Upper lobe of right lung (tissue), 1 donor: ENCODE measurements at regions not wholly inside any gene's neighbourhood (a gene's known extent, or its start where the extent isn't known, plus 50 kb on each side); places are given as distances from the start of the nearest gene placed in this dataset.

Experiments
- ATAC-seq: fragments of 200-7000 bp; cut with Tn5 transposase; one replicate; pipeline ENCODE4 v1.9.1; 2020; ENCODE audit warnings: mild to moderate bottlenecking, moderate library complexity
- DNase-seq: peaks from one replicate; pipeline ENCODE4 v3.0.0-alpha.2; 2020
- H3K27ac ChIP-seq: fragments of 200-600 bp; one replicate; pipeline ENCODE4 v1.8.0; 2022
- H3K27me3 ChIP-seq: fragments of 200-600 bp; one replicate; pipeline ENCODE4 v1.8.0; 2022; ENCODE audit warnings: mild to moderate bottlenecking
- H3K36me3 ChIP-seq: fragments of 200-600 bp; one replicate; pipeline ENCODE4 v1.8.0; 2022
- H3K4me1 ChIP-seq: fragments of 200-600 bp; one replicate; pipeline ENCODE4 v1.8.0; 2022
- H3K4me3 ChIP-seq: fragments of 200-600 bp; one replicate; pipeline ENCODE4 v1.8.0; 2022; ENCODE audit warnings: mild to moderate bottlenecking
- H3K9me3 ChIP-seq: fragments of 200-600 bp; one replicate; pipeline ENCODE4 v1.8.0; 2022
- intact Hi-C: fragments of 100-400 bp; cut with DNase I; formaldehyde crosslinking; loops from one replicate; pipeline ENCODE4 v1.11.0; 2022
- TF ChIP-seq, protein P1 (sequence below): fragments of 200-600 bp; IDR thresholded peaks from one replicate; pipeline ENCODE4 v1.8.0; 2022; ENCODE audit warnings: antibody characterized with exemption
- donor health status: DM: no; HTN: yes; CAD: no; lungs with severe emphysema.

DNA sequence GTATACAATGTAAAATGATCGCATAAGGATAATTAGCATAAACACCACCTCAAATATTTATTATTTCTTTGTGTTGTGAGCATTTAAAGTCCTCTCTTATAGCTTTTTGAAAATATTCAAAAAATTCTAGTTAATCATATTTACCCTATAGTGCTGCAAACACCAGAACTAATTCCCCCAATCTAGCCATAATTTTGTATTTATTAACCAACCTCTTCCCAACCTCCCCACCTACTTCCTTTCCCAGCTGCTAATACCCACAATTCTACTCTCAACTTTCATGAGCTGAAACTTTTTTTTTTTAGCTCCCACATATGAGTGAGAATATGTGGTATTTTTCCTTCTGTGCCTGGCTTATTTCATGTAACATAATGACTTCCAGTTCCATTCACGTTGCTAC lies 317.8 kb upstream of the ATP10B start:
- no peaks in the 10 kb centered on the region for H3K36me3 ChIP-seq
- H3K27me3 ChIP-seq: no peaks in the 10 kb centered on the region
- ATAC-seq: no peak
- H3K4me1 ChIP-seq: no peaks in the 10 kb centered on the region
- TF ChIP-seq, protein P1, sequence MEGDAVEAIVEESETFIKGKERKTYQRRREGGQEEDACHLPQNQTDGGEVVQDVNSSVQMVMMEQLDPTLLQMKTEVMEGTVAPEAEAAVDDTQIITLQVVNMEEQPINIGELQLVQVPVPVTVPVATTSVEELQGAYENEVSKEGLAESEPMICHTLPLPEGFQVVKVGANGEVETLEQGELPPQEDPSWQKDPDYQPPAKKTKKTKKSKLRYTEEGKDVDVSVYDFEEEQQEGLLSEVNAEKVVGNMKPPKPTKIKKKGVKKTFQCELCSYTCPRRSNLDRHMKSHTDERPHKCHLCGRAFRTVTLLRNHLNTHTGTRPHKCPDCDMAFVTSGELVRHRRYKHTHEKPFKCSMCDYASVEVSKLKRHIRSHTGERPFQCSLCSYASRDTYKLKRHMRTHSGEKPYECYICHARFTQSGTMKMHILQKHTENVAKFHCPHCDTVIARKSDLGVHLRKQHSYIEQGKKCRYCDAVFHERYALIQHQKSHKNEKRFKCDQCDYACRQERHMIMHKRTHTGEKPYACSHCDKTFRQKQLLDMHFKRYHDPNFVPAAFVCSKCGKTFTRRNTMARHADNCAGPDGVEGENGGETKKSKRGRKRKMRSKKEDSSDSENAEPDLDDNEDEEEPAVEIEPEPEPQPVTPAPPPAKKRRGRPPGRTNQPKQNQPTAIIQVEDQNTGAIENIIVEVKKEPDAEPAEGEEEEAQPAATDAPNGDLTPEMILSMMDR: no peak
- intact Hi-C loops: no loop called here
- no peak overlapping the region for H3K4me3 ChIP-seq
- no peak for DNase-seq
- H3K9me3 ChIP-seq: no peaks in the 10 kb centered on the region
- H3K27ac ChIP-seq: no peak overlapping the region

DNA sequence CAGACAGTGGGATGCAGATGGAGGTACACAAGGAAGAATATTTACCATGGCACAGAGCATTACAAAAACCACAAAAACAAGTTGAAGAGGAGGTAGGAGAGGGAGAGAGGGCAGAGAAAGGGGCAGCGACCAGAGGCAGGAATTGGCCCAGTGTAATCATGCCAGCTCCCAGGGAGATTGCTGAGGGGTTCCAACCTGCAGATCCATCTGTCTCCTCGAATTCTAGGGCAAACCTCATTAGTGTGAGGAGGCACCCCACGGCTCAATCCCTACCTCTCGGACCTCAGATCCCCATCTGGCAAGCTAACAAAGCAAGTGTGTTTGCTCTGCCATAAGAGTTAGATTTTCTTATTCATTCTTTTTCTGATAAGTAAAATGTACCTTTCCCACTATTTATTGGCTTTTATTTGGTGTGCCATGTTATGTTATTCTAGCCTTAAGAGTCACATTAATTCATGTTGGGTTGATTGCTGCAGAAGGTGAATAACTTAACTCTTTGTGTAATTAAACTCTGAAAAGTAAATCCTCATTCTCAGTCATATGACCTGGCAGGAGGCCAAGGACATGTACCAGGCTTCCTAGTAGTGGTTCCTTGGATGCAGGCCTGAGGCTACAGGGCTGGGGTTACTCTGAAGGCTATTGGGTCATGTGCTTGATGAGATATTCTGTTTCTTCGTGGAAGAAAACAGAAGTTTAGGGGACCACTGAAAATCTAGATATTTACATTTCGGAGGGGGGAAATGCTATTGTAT lies 315.2 kb upstream of the ATP10B start:
- DNase-seq (no peak), ATAC-seq (no peak)
- no peaks in the 10 kb centered on the region for H3K36me3 ChIP-seq
- H3K4me1 ChIP-seq: no peaks in the 10 kb centered on the region
- TF ChIP-seq, protein P1: no peak
- H3K27ac ChIP-seq: no peak overlapping the region
- H3K9me3 ChIP-seq: no peaks in the 10 kb centered on the region
- no peaks in the 10 kb centered on the region for H3K27me3 ChIP-seq
- no peak overlapping the region for H3K4me3 ChIP-seq
- intact Hi-C loops: no loop called here

DNA sequence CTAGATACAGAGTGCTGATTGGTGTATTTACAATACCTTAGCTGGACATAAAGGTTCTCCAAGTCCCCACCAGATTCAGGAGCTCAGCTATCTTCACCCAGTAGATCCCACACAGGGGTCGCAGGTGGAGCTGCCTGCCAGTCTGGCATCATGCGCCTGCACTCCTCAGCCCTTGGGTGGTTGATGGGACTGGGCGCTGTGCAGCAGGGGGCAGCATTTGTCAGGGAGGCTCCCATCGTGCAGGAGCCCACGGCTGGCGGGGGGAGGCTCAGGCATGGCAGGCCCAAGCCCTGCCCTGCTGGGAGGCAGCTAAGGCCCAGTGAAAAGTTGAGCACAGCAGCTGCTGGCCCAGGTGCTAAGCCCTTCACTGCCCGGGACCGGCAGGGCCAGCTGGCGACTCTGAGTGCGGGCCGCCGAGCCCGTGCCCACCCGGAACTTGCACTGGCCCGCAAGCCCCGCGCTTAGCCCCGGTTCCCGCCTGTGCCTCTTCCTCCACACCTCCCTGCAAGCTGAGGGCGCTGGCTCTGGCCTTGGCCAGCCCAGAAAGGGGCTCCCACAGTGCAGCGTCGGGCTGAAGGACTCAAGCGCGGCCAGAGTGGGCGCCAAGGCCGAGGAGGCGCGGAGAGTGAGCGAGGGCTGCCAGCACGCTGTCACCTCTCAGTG lies 314.1 kb upstream of the ATP10B start:
- no peak overlapping the region for H3K4me3 ChIP-seq
- no peaks in the 10 kb centered on the region for H3K36me3 ChIP-seq
- ATAC-seq (no peak), DNase-seq (peak; percentile 57)
- no peaks in the 10 kb centered on the region for H3K27me3 ChIP-seq
- H3K27ac ChIP-seq: no peak overlapping the region
- no peaks in the 10 kb centered on the region for H3K9me3 ChIP-seq
- no peaks in the 10 kb centered on the region for H3K4me1 ChIP-seq
- TF ChIP-seq, protein P1: no peak
- intact Hi-C loops: no loop called here

GRCh38 chr5:161157925-161158324 lies 305.9 kb upstream of the ATP10B start:
- TF ChIP-seq, protein P1: no peak
- no peak overlapping the region for H3K27ac ChIP-seq
- H3K9me3 ChIP-seq: no peaks in the 10 kb centered on the region
- H3K4me3 ChIP-seq: no peak overlapping the region
- ATAC-seq (no peak), DNase-seq (no peak)
- intact Hi-C loops: no loop called here
- no peaks in the 10 kb centered on the region for H3K36me3 ChIP-seq
- H3K4me1 ChIP-seq: no peaks in the 10 kb centered on the region
- H3K27me3 ChIP-seq: no peaks in the 10 kb centered on the region

- Histone ChIP-seq H3K27me3 (no peaks in the 10 kb centered on the region), H3K27ac (no peak overlapping the region), H3K36me3 (no peaks in the 10 kb centered on the region), H3K4me3 (no peak overlapping the region), H3K4me1 (no peaks in the 10 kb centered on the region), H3K9me3 (no peaks in the 10 kb centered on the region)
- TF ChIP-seq, protein P1: no peak
- no peak for DNase-seq
- no peak for ATAC-seq
- intact Hi-C loops: no loop called here
These were observed 303.4 kb upstream of the ATP10B start for GRCh38 chr5:161155451-161155850.
